ENCODE measurements at regions not wholly inside any gene's neighbourhood (a gene's known extent, or its start where the extent isn't known, plus 50 kb on each side); places are given as distances from the start of the nearest gene placed in this dataset.
"Not testable (repeated sequence)": the region's sequence is repeated elsewhere in the genome, so short reads cannot be mapped to it uniquely, and the experiment has no call there.

DNA sequence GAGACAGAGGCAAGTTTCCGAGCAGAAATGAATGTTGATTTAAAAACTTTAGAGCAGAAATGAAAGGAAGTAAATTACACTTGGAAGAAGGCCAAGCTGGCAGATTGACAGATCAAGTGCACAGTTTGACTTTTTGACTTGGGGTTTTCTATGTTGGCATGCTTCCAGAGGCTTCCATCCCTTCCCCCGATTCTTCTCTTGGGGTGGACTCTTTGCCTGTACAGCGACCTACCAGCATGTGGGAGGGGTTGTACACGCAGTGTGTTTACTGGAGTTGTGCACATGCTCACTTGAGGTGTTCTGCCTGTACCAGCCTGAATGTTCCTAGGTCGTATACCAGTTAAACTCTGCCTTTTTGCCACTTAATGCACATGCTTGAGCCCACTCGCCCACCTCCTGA, 701.5 kb upstream of the GBE1 start:
- TF ChIP-seq POLR2AphosphoS5 (IDR thresholded peaks at IDR 0.05; ENCODE audit: low read depth, low read length) (no peak), PAX5 (IDR thresholded peaks at IDR 0.05; ENCODE audit: insufficient read depth, low read length, severe bottlenecking) (no peak), TAF1 (IDR thresholded peaks at IDR 0.05; ENCODE audit: low read depth, low read length) (no peak), POLR2A (IDR thresholded peaks at IDR 0.05; ENCODE audit: low read depth, low read length) (no peak)
- FAIRE-seq (no peak), DNase-seq (ENCODE audit: insufficient read length, low spot score) (no peak)

DNA sequence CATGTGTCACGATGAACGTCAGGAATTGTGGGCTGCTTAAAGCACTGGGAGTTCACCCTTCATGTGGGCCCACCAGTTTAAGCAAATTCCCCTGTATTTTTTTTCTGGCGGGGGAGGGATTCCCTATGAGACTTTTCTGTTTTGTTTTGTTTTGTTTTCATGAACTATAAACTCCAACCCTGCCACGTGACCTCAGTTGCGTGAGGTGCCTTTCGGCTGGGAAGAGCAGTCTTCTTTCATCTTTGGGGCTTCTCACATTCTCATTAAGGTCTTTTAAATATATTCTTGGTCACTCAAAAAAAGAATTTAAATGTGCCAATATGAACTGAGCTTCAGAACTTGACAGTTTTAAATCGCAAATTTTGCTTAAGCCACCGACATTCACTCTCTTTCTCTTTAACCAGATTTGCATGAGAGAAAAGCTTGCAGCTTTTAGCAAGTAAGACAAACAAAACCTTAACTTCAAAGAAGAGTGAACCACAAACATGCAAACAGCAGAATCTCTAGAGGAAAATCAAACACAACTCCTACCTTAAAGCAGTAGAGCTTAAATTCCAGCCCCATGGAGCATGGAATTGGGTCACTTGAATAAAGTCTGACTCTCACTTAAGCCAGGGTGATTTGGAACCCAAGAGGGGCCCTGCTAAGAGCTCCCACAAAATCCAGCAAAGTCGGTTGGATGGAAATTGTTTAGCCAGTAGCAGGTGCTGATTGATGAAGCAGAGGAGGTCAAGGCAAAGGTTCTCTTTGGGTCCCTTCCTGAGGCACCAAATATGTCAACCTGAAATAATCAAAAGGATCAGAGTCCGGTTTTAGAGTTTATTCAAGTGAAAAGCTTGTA, 699.8 kb upstream of the GBE1 start:
- no peak for TF ChIP-seq POLR2A (IDR thresholded peaks at IDR 0.05; ENCODE audit: low read depth, low read length)
- FAIRE-seq (no peak), DNase-seq (ENCODE audit: insufficient read length, low spot score) (no peak)

DNA sequence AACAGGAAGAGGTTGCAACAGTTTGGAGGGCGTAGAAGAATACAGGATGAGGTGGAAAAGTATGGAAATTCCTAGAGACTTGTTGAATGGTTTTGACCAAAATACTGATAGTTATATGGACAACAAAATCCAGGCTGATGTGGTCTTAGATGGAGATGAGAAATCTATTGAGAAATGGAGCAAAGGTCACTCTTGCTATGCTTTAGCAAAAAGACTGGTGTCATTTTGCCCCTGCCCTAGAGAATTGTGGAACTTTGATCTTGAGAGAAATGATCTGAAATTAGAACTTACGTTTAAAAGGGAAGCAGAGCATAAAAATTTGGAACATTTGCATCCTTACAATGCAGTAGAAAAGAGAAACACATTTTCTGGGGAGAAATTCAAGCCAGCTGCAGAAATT, 686.9 kb upstream of the GBE1 start:
- FAIRE-seq (no peak), DNase-seq (ENCODE audit: insufficient read length, low spot score) (no peak)
- TF ChIP-seq SPI1 (IDR thresholded peaks at IDR 0.05; ENCODE audit: low read depth, low read length) (no peak), POLR2A (IDR thresholded peaks at IDR 0.05; ENCODE audit: low read depth, low read length) (no peak), POLR2AphosphoS5 (IDR thresholded peaks at IDR 0.05; ENCODE audit: low read depth, low read length) (no peak), PAX5 (IDR thresholded peaks at IDR 0.05; ENCODE audit: insufficient read depth, low read length, severe bottlenecking) (no peak), TAF1 (IDR thresholded peaks at IDR 0.05; ENCODE audit: low read depth, low read length) (no peak), POU2F2 (IDR thresholded peaks at IDR 0.05; ENCODE audit: low read depth, low read length) (no peak)

DNA sequence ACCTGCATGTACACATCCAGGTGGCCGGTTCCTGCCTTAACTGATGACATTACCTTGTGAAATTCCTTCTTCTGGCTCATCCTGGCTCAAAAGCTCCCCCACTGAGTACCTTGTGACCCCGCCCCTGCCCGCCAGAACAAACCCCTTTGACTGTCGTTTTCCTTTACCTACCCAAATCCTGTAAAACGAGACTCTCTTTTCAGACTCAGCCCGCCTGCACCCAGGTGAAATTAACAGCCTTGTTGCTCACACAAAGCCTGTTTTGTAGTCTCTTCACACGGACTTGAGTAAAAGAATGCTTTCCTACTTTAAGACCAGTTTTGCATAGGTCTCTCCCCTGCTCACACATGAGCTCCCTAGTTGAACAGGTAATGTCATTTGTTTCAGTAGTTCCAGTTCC, 667.4 kb upstream of the GBE1 start:
- not testable (repeated sequence) for DNase-seq (ENCODE audit: insufficient read length, low spot score); FAIRE-seq

DNA sequence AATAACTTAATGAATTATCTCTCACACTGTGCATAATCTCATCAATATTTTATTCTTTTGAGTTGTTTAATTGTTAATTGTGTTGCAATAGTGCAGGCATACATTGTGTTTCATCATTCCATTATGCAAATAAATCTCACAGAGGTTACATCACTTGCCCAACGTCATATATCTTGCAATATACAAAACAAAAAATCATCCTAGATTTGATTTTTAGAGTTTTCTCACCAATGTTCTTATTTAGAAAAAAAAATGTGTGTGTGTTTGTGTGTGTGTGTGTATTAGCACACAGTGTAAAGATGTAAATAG, 662.5 kb upstream of the GBE1 start:
- FAIRE-seq, result no peak

DNA sequence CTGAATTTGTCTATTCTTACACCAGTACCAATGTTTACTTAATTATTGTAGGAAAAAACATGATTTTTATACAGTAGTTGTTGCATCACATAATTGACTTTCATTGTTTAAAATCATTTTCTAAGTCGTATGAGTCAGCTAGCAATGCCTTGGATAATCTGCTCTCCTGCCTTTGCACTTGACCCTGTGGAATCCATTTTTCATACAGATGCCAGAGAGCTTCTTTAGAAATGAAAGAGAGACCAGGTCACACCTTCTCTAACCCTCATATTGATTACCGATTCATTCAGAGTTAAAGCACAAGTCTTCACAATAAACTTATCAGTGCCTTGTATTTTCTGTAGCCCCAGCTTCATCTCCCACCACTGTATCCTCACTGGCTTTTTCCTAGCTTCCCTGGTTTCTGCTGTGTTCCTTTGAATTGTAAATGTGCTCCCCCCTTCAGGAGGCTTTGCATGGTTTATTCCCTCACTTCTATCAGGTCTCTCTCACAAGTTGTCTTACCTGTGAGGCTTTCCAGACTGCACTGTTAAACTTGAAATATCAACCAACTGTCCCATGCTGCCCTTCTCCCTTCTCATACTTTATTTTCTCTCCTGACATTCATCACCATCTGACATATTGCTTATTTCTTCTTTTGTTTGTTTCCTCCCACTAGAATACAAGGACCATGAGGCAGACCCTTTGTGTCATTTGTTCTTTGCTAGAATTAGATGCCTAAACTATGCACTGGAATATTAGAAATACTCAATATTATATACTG, 662.0 kb upstream of the GBE1 start:
- FAIRE-seq (no peak), DNase-seq (ENCODE audit: insufficient read length, low spot score) (no peak)
- no peak for TF ChIP-seq POLR2A (IDR thresholded peaks at IDR 0.05; ENCODE audit: low read depth, low read length)
- TF ChIP-seq POLR2AphosphoS5 (IDR thresholded peaks at IDR 0.05; ENCODE audit: low read depth, low read length), result no peak
- no peak for TF ChIP-seq POU2F2 (IDR thresholded peaks at IDR 0.05; ENCODE audit: low read depth, low read length)
- no peak for TF ChIP-seq TAF1 (IDR thresholded peaks at IDR 0.05; ENCODE audit: low read depth, low read length)
- TF ChIP-seq SPI1 (IDR thresholded peaks at IDR 0.05; ENCODE audit: low read depth, low read length), result no peak
- no peak for TF ChIP-seq PAX5 (IDR thresholded peaks at IDR 0.05; ENCODE audit: insufficient read depth, low read length, severe bottlenecking)

More for the DNA sequence above, 662.5 kb upstream of the GBE1 start:
- DNase-seq (ENCODE audit: insufficient read length, low spot score), result no peak
- TF ChIP-seq POLR2A (IDR thresholded peaks at IDR 0.05; ENCODE audit: low read depth, low read length) (no peak), TAF1 (IDR thresholded peaks at IDR 0.05; ENCODE audit: low read depth, low read length) (no peak), SPI1 (IDR thresholded peaks at IDR 0.05; ENCODE audit: low read depth, low read length) (no peak), PAX5 (IDR thresholded peaks at IDR 0.05; ENCODE audit: insufficient read depth, low read length, severe bottlenecking) (no peak), POLR2AphosphoS5 (IDR thresholded peaks at IDR 0.05; ENCODE audit: low read depth, low read length) (no peak), POU2F2 (IDR thresholded peaks at IDR 0.05; ENCODE audit: low read depth, low read length) (no peak)

DNA sequence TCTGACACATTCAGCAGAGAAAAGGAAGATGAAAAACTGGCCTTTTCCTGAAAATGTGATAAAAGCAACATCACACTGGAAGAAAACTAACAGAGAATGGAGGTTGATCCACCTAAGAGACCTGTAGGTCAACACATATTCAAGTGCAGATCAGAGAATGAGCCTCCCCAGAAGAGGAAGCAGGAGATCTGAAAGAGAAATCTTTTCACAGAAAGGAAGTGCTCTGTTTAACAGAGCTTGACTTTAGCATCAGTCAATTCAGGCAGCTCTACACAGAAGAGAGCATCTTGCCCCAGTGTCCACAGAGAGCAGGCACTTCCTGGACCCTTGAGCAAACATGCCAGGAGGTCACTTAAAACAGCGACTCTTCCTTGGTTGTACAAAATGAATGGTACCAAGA, 655.4 kb upstream of the GBE1 start:
- TF ChIP-seq PAX5 (IDR thresholded peaks at IDR 0.05; ENCODE audit: insufficient read depth, low read length, severe bottlenecking) (no peak), SPI1 (IDR thresholded peaks at IDR 0.05; ENCODE audit: low read depth, low read length) (peak; percentile 48)
- DNase-seq (ENCODE audit: insufficient read length, low spot score) (no peak), FAIRE-seq (no peak)

DNA sequence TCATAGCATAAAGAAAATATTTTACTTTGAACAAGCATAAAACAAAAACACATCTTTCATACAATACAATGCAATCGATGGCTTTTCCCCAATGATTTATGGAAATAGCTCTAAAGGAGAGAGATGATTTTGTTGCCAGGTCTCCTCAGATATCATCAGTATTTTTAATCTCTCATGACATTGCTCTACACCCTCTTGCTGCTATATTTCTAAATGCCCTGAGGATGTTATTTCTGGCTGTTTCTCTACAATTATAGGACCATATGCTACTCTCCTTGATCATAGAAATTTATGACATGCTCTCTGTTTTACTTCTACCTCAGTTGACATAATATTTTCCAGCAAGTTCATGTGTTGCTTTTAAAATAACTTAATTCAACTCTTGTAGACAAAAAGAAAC, 654.9 kb upstream of the GBE1 start:
- DNase-seq (ENCODE audit: insufficient read length, low spot score) (no peak), FAIRE-seq (no peak)
- no peak for TF ChIP-seq TAF1 (IDR thresholded peaks at IDR 0.05; ENCODE audit: low read depth, low read length)
- TF ChIP-seq POLR2AphosphoS5 (IDR thresholded peaks at IDR 0.05; ENCODE audit: low read depth, low read length), result no peak
- no peak for TF ChIP-seq PAX5 (IDR thresholded peaks at IDR 0.05; ENCODE audit: insufficient read depth, low read length, severe bottlenecking)
- TF ChIP-seq POU2F2 (IDR thresholded peaks at IDR 0.05; ENCODE audit: low read depth, low read length), result no peak
- TF ChIP-seq POLR2A (IDR thresholded peaks at IDR 0.05; ENCODE audit: low read depth, low read length), result no peak
- TF ChIP-seq SPI1 (IDR thresholded peaks at IDR 0.05; ENCODE audit: low read depth, low read length), result no peak

DNA sequence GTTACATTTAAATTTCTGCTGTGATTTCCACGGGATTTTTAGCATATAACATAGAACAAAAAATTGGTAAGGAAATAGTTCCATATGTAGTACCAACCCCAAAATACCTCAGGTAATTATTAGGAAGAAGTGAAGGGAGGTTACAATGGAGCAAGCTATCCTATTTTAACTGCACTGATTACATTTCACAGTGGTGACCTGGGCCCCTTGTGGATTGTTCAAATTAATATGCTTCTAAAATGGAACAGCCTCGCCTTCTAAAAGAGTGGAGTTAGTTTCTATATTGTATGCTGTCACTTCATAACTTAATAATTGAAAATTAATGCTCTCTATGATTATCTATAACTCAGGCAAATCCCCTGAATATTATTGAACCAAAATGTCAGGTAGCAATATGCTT, 651.7 kb upstream of the GBE1 start:
- DNase-seq (ENCODE audit: insufficient read length, low spot score) (no peak), FAIRE-seq (no peak)
- no peak for TF ChIP-seq POU2F2 (IDR thresholded peaks at IDR 0.05; ENCODE audit: low read depth, low read length)
- TF ChIP-seq PAX5 (IDR thresholded peaks at IDR 0.05; ENCODE audit: insufficient read depth, low read length, severe bottlenecking), result no peak
- no peak for TF ChIP-seq POLR2AphosphoS5 (IDR thresholded peaks at IDR 0.05; ENCODE audit: low read depth, low read length)
- TF ChIP-seq TAF1 (IDR thresholded peaks at IDR 0.05; ENCODE audit: low read depth, low read length), result no peak
- no peak for TF ChIP-seq SPI1 (IDR thresholded peaks at IDR 0.05; ENCODE audit: low read depth, low read length)
- TF ChIP-seq POLR2A (IDR thresholded peaks at IDR 0.05; ENCODE audit: low read depth, low read length), result no peak

DNA sequence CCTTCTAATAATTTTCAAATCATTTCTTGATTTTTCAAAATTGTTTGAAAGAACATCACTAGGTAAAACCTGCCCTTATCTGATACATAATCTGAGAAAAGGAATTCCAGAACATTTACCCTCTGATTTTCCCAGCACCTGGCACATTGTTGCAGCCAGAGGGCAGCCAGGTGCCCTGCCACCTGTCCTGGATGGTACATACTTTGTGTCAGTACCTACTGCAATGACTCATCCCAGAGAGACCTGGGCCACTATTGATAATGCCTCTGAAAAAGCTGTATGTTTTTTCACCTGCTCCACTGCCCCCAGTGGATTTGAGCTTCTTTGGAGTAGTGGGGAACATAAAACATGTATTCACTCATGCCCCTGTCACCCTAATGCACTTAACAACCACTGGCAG, 648.9 kb upstream of the GBE1 start:
- FAIRE-seq (no peak), DNase-seq (ENCODE audit: insufficient read length, low spot score) (no peak)
- TF ChIP-seq SPI1 (IDR thresholded peaks at IDR 0.05; ENCODE audit: low read depth, low read length) (no peak), POLR2AphosphoS5 (IDR thresholded peaks at IDR 0.05; ENCODE audit: low read depth, low read length) (no peak), PAX5 (IDR thresholded peaks at IDR 0.05; ENCODE audit: insufficient read depth, low read length, severe bottlenecking) (no peak), TAF1 (IDR thresholded peaks at IDR 0.05; ENCODE audit: low read depth, low read length) (no peak), POU2F2 (IDR thresholded peaks at IDR 0.05; ENCODE audit: low read depth, low read length) (no peak), POLR2A (IDR thresholded peaks at IDR 0.05; ENCODE audit: low read depth, low read length) (no peak)

Measured in GM12891 (cell line).